ENCODE measurements at regions not wholly inside any gene's neighbourhood (a gene's known extent, or its start where the extent isn't known, plus 50 kb on each side); places are given as distances from the start of the nearest gene placed in this dataset.
A peak's percentile ranks its signal among the peaks of the same experiment; 100 is the strongest.
"Not testable (repeated sequence)": the region's sequence is repeated elsewhere in the genome, so short reads cannot be mapped to it uniquely, and the experiment has no call there.

DNA sequence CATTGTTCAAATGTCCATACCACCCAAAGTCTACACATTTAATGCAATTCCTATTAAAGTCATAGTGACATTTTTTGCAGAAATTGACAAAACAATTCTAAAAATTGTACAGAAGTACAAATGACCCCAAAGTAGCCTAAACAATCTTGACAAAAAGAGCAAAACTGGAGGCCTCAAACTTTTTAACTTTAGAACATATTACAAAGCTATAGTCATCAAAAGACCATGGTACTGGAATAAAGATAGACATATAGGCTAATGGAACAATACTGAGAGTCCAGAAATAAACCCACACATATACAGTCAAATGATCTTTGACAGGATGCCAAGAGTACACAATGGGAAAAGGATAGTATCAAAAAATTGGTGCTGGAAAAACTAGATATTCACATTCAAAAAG is 213.2 kb upstream of the SAMSN1 start:
- no peak for DNase-seq (ENCODE audit: low read depth in 4 of 4, low spot score in 3 of 4)

GRCh38 chr21:14758849-14759248 is 212.7 kb upstream of the SAMSN1 start:
- no peak for DNase-seq (ENCODE audit: low read depth in 4 of 4, low spot score in 3 of 4)

GRCh38 chr21:14757533-14758327 is 211.6 kb upstream of the SAMSN1 start:
- DNase-seq (ENCODE audit: low read depth in 4 of 4, low spot score in 3 of 4): no peak

GRCh38 chr21:14755086-14755485 is 209.0 kb upstream of the SAMSN1 start:
- no peak for DNase-seq (ENCODE audit: low read depth in 4 of 4, low spot score in 3 of 4)

GRCh38 chr21:14754682-14755081 is 208.6 kb upstream of the SAMSN1 start:
- no peak for DNase-seq (ENCODE audit: low read depth in 4 of 4, low spot score in 3 of 4)

DNA sequence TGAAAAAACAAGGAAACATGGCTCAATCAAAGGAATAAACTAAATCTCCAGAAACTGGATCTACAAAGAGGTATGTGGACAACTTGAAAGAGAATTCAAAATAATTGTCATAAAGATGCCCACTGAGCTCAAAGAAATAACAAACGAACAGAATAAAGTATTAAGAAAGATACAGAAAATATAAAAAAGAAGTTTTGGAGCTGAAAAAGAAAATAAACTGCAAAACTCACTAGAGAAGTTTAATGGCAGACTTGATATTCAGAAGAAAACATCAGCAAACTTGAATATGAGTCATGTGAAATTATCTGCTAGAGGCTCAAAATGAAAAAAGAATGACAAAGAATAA is 208.1 kb upstream of the SAMSN1 start:
- DNase-seq (ENCODE audit: low read depth in 4 of 4, low spot score in 3 of 4): no peak

GRCh38 chr21:14753466-14754258 is 207.5 kb upstream of the SAMSN1 start:
- no peak for DNase-seq (ENCODE audit: low read depth in 4 of 4, low spot score in 3 of 4)

- no peak for DNase-seq (ENCODE audit: low read depth in 4 of 4, low spot score in 3 of 4)
Observed at GRCh38 chr21:14753069-14753465, 207.0 kb upstream of the SAMSN1 start.

GRCh38 chr21:14752345-14752909 is 206.3 kb upstream of the SAMSN1 start:
- no peak for DNase-seq (ENCODE audit: low read depth in 4 of 4, low spot score in 3 of 4)

DNA sequence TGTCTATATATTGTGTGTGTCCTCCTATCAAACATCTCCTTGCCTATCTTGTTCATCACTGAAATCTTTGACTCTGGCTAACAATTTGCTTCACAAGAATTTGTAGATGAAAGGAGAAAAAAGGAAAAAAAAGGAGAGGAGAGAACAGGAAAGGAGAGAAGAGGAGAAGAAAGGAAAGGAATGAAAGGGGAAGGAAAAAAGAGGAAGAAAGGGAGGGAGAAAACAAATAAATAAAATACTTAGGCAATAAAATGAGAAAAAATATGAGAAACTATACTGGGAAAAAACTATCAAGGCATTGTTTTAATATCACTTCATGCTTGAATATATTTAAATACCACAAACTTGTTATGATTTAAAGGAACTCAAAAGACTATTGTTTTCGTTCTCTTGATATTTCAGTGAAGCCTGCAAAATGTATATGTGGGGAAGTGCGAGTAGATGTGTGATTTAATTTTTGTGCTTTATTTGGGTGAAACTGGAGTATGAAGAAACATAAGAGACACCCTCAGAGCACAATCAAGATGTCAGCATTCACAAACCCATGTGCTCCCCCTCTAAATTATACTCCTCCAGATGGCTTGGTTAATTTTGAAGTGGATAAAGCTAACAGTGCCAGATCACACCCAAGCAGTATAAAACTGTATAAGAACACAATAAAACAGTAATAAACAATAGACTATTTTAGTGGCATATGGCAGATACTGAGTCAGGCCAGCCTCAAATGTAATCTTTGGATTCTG is 205.7 kb upstream of the SAMSN1 start:
- no peak for DNase-seq (ENCODE audit: low read depth in 4 of 4, low spot score in 3 of 4)

DNA sequence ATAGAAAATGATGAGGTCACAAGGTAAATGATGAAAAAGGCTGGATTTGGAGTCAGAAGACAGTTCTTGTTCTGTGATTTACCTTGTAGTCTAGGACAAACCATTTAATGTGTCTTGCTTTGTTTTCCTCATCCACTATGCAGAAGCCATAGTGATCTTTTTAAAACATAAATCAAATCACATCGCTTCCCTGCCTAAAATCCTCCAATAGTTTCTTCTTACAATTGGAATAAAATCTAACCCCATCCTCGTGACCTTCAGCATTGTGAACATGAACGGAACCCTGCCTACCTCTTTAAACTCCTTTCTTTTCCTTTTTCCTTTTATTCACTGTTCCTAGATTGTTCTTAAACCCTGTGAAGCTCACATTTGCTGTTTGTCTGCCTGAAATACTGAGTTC is 204.9 kb upstream of the SAMSN1 start:
- DNase-seq (ENCODE audit: low read depth in 4 of 4, low spot score in 3 of 4): no peak

DNA sequence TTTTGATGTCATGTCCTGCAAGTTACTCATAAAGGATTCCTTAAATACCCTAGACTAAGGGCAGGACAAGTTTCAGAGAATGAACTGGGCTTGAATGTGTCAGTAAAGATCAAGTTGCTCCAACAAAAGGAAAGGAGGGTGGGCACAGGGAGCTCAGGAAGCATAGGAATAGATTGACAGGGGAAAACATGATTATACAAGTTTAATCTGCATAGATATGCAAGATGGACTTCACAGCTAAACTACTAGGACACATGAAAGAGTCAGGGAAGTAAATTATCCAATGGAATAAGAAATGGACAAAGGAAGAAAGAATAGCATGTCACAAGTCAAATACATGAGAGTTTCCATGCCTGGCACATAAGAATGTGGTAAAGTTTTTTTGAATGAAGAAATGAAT is 203.9 kb upstream of the SAMSN1 start:
- no peak for DNase-seq (ENCODE audit: low read depth in 4 of 4, low spot score in 3 of 4)

DNA sequence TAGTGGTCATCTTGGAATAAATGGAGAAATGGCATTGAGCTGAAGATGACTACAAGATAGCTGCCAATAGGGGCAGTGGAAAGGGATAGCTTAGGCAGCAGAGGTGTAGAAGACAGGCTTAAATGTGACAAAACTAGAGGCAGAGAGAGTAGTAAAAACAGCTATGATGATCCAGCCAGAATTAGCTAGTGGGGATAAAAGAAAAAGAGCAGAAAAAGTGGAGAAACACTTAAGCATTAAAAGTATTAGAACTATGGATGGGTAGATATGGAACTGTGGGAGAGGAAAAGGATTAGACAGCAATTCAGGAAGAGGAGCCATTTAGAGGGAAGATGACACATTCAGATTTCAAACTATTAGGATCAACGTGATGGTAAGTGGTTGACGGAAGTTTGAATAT is 202.5 kb upstream of the SAMSN1 start:
- no peak for DNase-seq (ENCODE audit: low read depth in 4 of 4, low spot score in 3 of 4)

DNA sequence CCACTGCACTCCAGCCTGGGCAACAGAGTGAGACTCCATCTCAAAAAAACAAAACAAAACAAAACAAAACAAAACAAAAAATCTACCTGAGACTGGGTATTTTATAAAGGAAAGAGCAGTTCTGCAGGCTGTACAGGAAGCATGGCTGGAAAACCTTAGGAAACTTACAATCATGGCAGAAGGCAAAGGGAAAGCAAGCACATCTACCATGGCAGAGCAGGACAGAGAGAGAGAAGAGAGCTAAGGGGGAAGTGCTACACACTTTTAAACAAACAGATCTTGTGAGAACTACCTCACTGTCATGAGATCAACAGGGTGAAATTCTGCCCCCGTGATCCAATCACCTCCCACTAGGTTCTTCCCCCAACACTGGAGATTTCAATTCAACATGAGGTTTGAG is 198.3 kb upstream of the SAMSN1 start:
- no peak for DNase-seq (ENCODE audit: low read depth in 4 of 4, low spot score in 3 of 4)

DNA sequence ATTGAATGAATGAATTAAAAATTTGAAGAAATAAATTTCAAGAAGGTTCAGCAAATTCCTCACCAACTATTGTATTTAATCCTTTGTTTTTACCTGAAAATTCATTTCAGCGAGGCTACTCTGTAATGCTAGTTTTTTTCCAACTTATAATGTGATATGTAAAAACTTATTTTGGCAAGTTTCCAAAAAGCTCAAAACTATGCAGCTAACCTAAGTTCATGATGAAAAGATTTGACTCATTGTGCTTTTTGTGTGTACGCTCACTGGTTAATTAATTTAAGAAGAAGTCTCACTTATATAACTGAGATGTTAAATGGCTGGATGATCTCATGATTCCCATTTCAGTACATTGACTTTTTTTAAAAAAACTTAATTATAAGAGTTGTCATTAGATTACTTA is 196.0 kb upstream of the SAMSN1 start:
- no peak for DNase-seq (ENCODE audit: low read depth in 4 of 4, low spot score in 3 of 4)

DNA sequence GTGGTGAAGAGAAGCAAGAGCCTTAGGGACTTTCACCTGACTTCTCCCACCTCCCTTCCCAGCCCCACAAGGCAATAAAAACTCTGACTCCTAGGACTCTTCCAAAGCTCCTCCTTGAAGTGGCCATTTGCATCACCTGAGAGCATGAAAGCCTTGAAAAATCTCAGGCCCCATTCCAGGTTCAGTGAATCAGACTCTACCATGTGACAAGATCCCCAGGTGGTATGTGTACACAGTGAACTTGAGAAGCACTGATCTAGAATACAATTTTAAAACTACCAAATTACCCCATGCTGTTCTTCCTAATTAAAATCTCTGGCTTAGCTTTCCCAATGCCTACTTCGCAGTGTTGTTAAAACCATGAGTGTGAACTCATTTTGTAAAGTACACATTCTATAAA is 195.1 kb upstream of the SAMSN1 start:
- DNase-seq (ENCODE audit: low read depth in 4 of 4, low spot score in 3 of 4): no peak

- no peak for DNase-seq (ENCODE audit: low read depth in 4 of 4, low spot score in 3 of 4)
Observed at GRCh38 chr21:14740692-14741091, 194.6 kb upstream of the SAMSN1 start.

- no peak for DNase-seq (ENCODE audit: low read depth in 4 of 4, low spot score in 3 of 4)
Observed at GRCh38 chr21:14740116-14740515, 194.0 kb upstream of the SAMSN1 start.

DNA sequence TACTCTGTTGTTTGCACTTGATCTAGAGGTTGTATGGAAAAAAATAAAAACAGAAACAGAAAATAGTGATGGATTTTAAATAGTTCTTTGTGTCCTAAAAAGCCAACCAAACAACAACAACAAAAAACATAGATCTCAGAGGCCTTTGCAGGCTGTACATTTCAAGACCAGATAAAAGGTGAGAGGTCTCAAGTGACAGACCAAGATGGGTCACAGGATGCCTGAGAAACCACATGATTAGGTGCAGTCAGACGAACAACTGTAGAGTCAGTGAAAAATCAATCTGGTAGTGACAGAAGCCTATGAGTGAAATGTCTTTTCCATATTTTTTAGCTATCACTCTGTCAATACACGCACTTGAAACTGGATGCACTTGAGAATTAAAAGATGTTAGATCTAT is 193.5 kb upstream of the SAMSN1 start:
- no peak for DNase-seq (ENCODE audit: low read depth in 4 of 4, low spot score in 3 of 4)

- DNase-seq (ENCODE audit: low read depth in 4 of 4, low spot score in 3 of 4): not testable (repeated sequence)
Observed at GRCh38 chr21:14738576-14738975, 192.5 kb upstream of the SAMSN1 start.

DNA sequence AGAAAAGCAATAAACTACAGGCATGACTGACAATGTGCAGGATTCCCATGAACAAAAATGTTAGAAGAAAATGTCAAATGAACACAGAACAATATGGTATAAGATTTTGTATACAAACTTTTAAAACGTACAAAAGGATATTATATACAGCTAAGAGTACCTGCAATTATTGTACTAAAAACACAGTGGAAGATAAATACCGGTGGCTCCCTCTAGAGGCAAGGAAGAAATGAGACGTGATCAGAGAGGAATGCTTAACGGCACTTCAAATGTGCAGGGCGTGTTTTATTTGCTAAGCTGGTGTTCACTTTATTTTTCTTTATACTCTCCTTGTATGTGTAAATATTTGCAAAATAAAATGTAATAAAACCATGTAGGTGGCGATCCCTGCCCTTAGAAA is 191.8 kb upstream of the SAMSN1 start:
- peak in 2 of 4 donors; percentile 18 to 19 for DNase-seq (ENCODE audit: low read depth in 4 of 4, low spot score in 3 of 4)
